PC-9 (cell line): ENCODE measurements at regions not wholly inside any gene's neighbourhood (a gene's known extent, or its start where the extent isn't known, plus 50 kb on each side); places are given as distances from the start of the nearest gene placed in this dataset.

Source experiments
- BruUV-seq: library from RNA; stranded (reverse); fragments of 400-500 nt; replicated peaks from 2 replicates; lab custom pipeline; 2021; lab: Mats Ljungman, UMichigan
- CTCF ChIA-PET: fragments of 300-600 bp; sonication (Branson Sonifier 250); formaldehyde crosslinking; loops from one replicate; lab custom pipeline; 2022; ENCODE audit warnings: antibody characterized with exemption; lab: Charles Lee
- POLR2A ChIA-PET: fragments of 300-600 bp; sonication (Branson Sonifier 250); formaldehyde crosslinking; loops from one replicate; lab custom pipeline; 2022; ENCODE audit warnings: antibody characterized with exemption; ENCODE audit not compliant: unreplicated experiment; lab: Charles Lee
- DNase-seq, 2 experiments: peaks; one replicate each; pipeline versions ENCODE4 v3.0.0 to v3.0.0-alpha.2; 2015 to 2022; ENCODE audit warnings: mixed read lengths in 1 of 2
- H2AFZ ChIP-seq: fragments of 200-600 bp; sonication (generic); 2 replicates; pipeline ENCODE4 v1.8.1; 2017; ENCODE audit warnings: antibody characterized with exemption
- H3F3A ChIP-seq: fragments of 200-600 bp; sonication (generic); 2 replicates; pipeline ENCODE4 v1.8.1; 2017; ENCODE audit warnings: antibody characterized with exemption, mild to moderate bottlenecking, low read depth; ENCODE audit not compliant: insufficient read depth
- H3K27ac ChIP-seq: fragments of 200-600 bp; sonication (generic); 2 replicates; pipeline ENCODE4 v1.6.1; 2016; ENCODE audit warnings: mixed run types
- H3K27me3 ChIP-seq: fragments of 200-600 bp; sonication (generic); 2 replicates; pipeline ENCODE4 v1.6.1; 2016; ENCODE audit warnings: low read depth, mixed run types; ENCODE audit not compliant: insufficient read depth
- H3K36me3 ChIP-seq: fragments of 200-600 bp; sonication (generic); 2 replicates; pipeline ENCODE4 v1.6.1; 2016; ENCODE audit warnings: low read depth, mixed run types
- H3K4me1 ChIP-seq: fragments of 200-600 bp; sonication (generic); replicated peaks from 2 replicates; pipeline ENCODE4 v1.6.1; 2016; ENCODE audit warnings: mixed run types; ENCODE audit not compliant: insufficient read depth
- H3K4me2 ChIP-seq: fragments of 200-600 bp; sonication (generic); 2 replicates; pipeline ENCODE4 v1.6.1; 2017; ENCODE audit warnings: mixed run types
- H3K4me3 ChIP-seq: fragments of 200-600 bp; sonication (generic); 2 replicates; pipeline ENCODE4 v1.6.1; 2016; ENCODE audit warnings: mixed run types
- H3K79me2 ChIP-seq: fragments of 200-600 bp; sonication (generic); 2 replicates; pipeline ENCODE4 v1.6.1; 2017; ENCODE audit warnings: low read depth, mixed run types
- H3K9me2 ChIP-seq: fragments of 200-600 bp; sonication (generic); 2 replicates; pipeline ENCODE4 v1.8.1; 2017; ENCODE audit warnings: mild to moderate bottlenecking; ENCODE audit not compliant: insufficient read depth
- H3K9me3 ChIP-seq: fragments of 200-600 bp; sonication (generic); 2 replicates; pipeline ENCODE4 v1.8.1; 2016; ENCODE audit warnings: low read depth; ENCODE audit not compliant: insufficient read depth
- H4K20me1 ChIP-seq: fragments of 200-600 bp; sonication (generic); 2 replicates; pipeline ENCODE4 v1.8.1; 2017; ENCODE audit not compliant: insufficient read depth
- EZH2 ChIP-seq: fragments of 200-600 bp; sonication (generic); IDR thresholded peaks from 2 replicates; pipeline ENCODE4 v1.8.0; 2017; ENCODE audit warnings: antibody characterized with exemption, low read depth
- intact Hi-C: fragments of 100-400 bp; cut with micrococcal nuclease; formaldehyde crosslinking; loops from one replicate; pipeline ENCODE4 v1.10.0; 2022; ENCODE audit not compliant: unreplicated experiment
- TF ChIP-seq, protein P1 (sequence below): fragments of 200-600 bp; sonication (generic); conservative IDR thresholded peaks from 2 replicates; pipeline ENCODE4 v1.6.1; 2017; ENCODE audit warnings: mixed run types, antibody characterized with exemption, mild to moderate bottlenecking, moderate library complexity

GRCh38 chr13:62850331-62850730 lies 1434.7 kb upstream of the PCDH20 start:
- no peak for DNase-seq
- H3K4me1 ChIP-seq, result no peaks in the 10 kb centered on the region
- TF ChIP-seq EZH2, result no peak
- TF ChIP-seq, protein P1, sequence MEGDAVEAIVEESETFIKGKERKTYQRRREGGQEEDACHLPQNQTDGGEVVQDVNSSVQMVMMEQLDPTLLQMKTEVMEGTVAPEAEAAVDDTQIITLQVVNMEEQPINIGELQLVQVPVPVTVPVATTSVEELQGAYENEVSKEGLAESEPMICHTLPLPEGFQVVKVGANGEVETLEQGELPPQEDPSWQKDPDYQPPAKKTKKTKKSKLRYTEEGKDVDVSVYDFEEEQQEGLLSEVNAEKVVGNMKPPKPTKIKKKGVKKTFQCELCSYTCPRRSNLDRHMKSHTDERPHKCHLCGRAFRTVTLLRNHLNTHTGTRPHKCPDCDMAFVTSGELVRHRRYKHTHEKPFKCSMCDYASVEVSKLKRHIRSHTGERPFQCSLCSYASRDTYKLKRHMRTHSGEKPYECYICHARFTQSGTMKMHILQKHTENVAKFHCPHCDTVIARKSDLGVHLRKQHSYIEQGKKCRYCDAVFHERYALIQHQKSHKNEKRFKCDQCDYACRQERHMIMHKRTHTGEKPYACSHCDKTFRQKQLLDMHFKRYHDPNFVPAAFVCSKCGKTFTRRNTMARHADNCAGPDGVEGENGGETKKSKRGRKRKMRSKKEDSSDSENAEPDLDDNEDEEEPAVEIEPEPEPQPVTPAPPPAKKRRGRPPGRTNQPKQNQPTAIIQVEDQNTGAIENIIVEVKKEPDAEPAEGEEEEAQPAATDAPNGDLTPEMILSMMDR, result no peak
- H3K36me3 ChIP-seq, result no peaks in the 10 kb centered on the region
- no peak overlapping the region for H3K27ac ChIP-seq
- no peak overlapping the region for H3K4me3 ChIP-seq
- H2AFZ ChIP-seq, result no peak overlapping the region
- H3K27me3 ChIP-seq, result no peaks in the 10 kb centered on the region
- BruUV-seq, result no TSS peak
- no peaks in the 10 kb centered on the region for H3K9me2 ChIP-seq
- no peaks in the 10 kb centered on the region for H3K9me3 ChIP-seq
- no peaks in the 10 kb centered on the region for H4K20me1 ChIP-seq
- POLR2A ChIA-PET, result no interaction called here
- H3F3A ChIP-seq, result no peaks in the 10 kb centered on the region
- intact Hi-C loops, result no loop called here
- no peak overlapping the region for H3K4me2 ChIP-seq
- CTCF ChIA-PET, result no interaction called here
- H3K79me2 ChIP-seq, result no peaks in the 10 kb centered on the region

DNA sequence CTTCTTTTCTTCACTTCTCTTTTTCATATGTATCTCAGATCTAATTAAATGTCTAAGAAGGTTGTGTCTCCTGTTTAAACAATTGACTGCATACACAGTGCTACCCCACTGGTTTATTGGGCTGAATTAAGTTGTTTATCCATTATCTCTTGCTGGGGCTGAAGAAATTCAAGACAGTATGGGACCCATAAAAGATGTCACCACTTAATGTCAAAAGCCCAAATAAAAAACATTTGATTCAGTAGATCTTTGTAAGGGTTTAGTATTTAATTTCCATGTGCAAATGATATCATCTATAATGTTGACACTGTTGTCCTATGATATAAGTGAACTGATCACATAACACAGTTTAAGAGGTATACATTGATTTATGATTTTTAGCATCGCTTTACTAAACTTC lies 1431.9 kb upstream of the PCDH20 start:
- H3K9me2 ChIP-seq, result no peaks in the 10 kb centered on the region; the same call in 1 of the 2 replicates
- H2AFZ ChIP-seq, result no peak overlapping the region
- no peaks in the 10 kb centered on the region for H4K20me1 ChIP-seq
- H3K36me3 ChIP-seq, result no peaks in the 10 kb centered on the region
- no TSS peak for BruUV-seq
- H3K27me3 ChIP-seq, result no peaks in the 10 kb centered on the region
- H3F3A ChIP-seq, result no peaks in the 10 kb centered on the region
- CTCF ChIA-PET, result no interaction called here
- TF ChIP-seq, protein P1, result no peak
- no peak for TF ChIP-seq EZH2
- POLR2A ChIA-PET, result no interaction called here
- intact Hi-C loops, result no loop called here
- DNase-seq, result no peak
- H3K27ac ChIP-seq, result no peak overlapping the region
- H3K79me2 ChIP-seq, result no peaks in the 10 kb centered on the region
- H3K9me3 ChIP-seq, result no peaks in the 10 kb centered on the region
- H3K4me3 ChIP-seq, result no peak overlapping the region
- H3K4me2 ChIP-seq, result no peak overlapping the region
- no peaks in the 10 kb centered on the region for H3K4me1 ChIP-seq

GRCh38 chr13:62846302-62846701 lies 1430.7 kb upstream of the PCDH20 start:
- no peaks in the 10 kb centered on the region for H3K4me1 ChIP-seq
- H3K27ac ChIP-seq, result no peak overlapping the region
- H3K79me2 ChIP-seq, result no peaks in the 10 kb centered on the region
- no TSS peak for BruUV-seq
- no peak overlapping the region for H3K4me3 ChIP-seq
- no peaks in the 10 kb centered on the region for H3K27me3 ChIP-seq
- H3F3A ChIP-seq, result no peaks in the 10 kb centered on the region
- H3K4me2 ChIP-seq, result no peak overlapping the region
- no peak for TF ChIP-seq EZH2
- TF ChIP-seq, protein P1, result no peak
- no peaks in the 10 kb centered on the region for H3K36me3 ChIP-seq
- no peaks in the 10 kb centered on the region; the same call in 1 of the 2 replicates for H3K9me2 ChIP-seq
- H2AFZ ChIP-seq, result no peak overlapping the region
- ChIA-PET POLR2A (no interaction called here), CTCF (no interaction called here)
- intact Hi-C loops, result no loop called here
- H4K20me1 ChIP-seq, result no peaks in the 10 kb centered on the region
- no peak for DNase-seq
- no peaks in the 10 kb centered on the region for H3K9me3 ChIP-seq
